Stomach (tissue), 8 donors: ENCODE measurements at regions not wholly inside any gene's neighbourhood (a gene's known extent, or its start where the extent isn't known, plus 50 kb on each side); places are given as distances from the start of the nearest gene placed in this dataset.

Experiments used
- DNase-seq, 2 donors: peaks; one replicate each; pipeline versions ENCODE4 v3.0.0 to v3.0.0-alpha.2; 2013 to 2019
- H3K27ac ChIP-seq, 5 donors: fragments of 200-600 bp in 4 of 5; sonication (generic) in 4 of 5; one replicate each; pipeline ENCODE4 v1.5.1; 2013 to 2019; ENCODE audit warnings: mild to moderate bottlenecking in 1 of 5, moderate library complexity in 1 of 5
- H3K27me3 ChIP-seq, 3 donors: fragments of 200-600 bp; sonication (generic); one replicate each; pipeline ENCODE4 v1.5.1; 2017 to 2019; ENCODE audit warnings: mixed run types in 1 of 3
- H3K36me3 ChIP-seq, 4 donors: fragments of 200-600 bp; sonication (generic); 1 replicate in 3 of 4; 2 replicates in 1 of 4; pipeline ENCODE4 v1.5.1; 2016 to 2019
- H3K4me1 ChIP-seq, 4 donors: fragments of 200-600 bp; sonication (generic); one replicate each; pipeline ENCODE4 v1.5.1; 2016 to 2019
- H3K4me3 ChIP-seq, 4 donors: fragments of 200-600 bp; sonication (generic) in 3 of 4; one replicate each; pipeline ENCODE4 v1.5.1; 2016 to 2019; ENCODE audit warnings: mild to moderate bottlenecking in 1 of 4
- H3K9me3 ChIP-seq, 4 donors: fragments of 200-600 bp; sonication (generic); one replicate each; pipeline ENCODE4 v1.5.1; 2016 to 2019
- EP300 ChIP-seq: sonication (generic); formaldehyde crosslinking; IDR thresholded peaks from one replicate; pipeline ENCODE4 v1.6.1; 2017; ENCODE audit warnings: antibody characterized with exemption
- POLR2A ChIP-seq, 4 donors: fragments of 450-650 bp; IDR thresholded peaks; one replicate each; pipeline ENCODE4 v1.6.1; 2016; ENCODE audit warnings: antibody characterized with exemption in 4 of 4, control low read depth in 2 of 4, mild to moderate bottlenecking in 1 of 4, moderate library complexity in 1 of 4
- POLR2AphosphoS5 ChIP-seq, 3 donors: sonication (generic); formaldehyde crosslinking; IDR thresholded peaks; one replicate each; pipeline ENCODE4 v1.6.1; 2016; ENCODE audit warnings: antibody characterized with exemption in 3 of 3
- WGBS, 5 donors: extraction: QIAGEN DNeasy Blood & Tissue Kit in 3 of 5; methylation state at CpG; one replicate each; pipeline versions ENCODE4 v1.1.5 to v1.1.7; 2013 to 2018; 5-methylcytosine and 5-hydroxymethylcytosine counted together
- intact Hi-C: fragments of 100-400 bp; cut with DNase I; formaldehyde crosslinking; loops from one replicate; pipeline ENCODE4 v1.15.1; 2023; ENCODE audit warnings: low total_unique reads
- TF ChIP-seq, protein P1 (sequence below), 7 experiments: fragments of 450-650 bp in 4 of 7; fragments of 200-600 bp in 3 of 7; sonication (generic) in 3 of 7; IDR thresholded peaks; one replicate each; pipeline ENCODE4 v1.5.1; 2016 to 2019; ENCODE audit warnings: antibody characterized with exemption in 7 of 7, control low read depth in 2 of 7, mild to moderate bottlenecking in 1 of 7
- donor health status: healthy with polysubstance abuse.
- donor health status: Bipolar disorder and iron deficiency.
- donor health status: healthy.

DNA sequence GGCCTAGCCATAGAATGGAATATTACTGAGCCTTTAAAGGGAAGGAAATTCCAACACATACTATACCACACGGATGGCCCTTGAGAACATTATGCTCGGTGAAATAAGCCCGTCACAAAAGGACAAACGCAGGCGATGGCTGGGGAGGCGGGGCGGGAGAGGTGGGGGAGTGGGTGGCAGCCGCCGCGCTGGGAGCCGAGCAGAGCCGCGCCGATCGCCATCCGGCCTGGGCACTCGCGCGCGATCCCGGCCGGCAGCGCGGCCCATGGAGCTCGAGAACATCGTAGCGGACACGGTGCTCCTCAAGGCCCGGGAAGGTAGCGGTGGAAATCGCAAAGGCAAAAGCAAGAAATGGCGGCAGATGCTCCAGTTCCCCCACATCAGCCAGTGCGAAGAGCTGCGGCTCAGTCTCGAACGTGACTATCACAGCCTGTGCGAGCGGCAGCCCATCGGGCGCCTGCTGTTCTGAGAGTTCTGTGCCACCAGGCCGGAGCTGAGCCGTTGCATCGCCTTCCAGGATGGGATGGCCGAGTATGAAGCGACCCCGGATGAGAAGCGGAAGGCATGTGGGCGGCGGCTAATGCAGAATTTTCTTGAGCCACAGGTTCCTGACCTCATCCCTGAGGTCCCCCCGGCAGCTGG is 140.1 kb downstream of the ZDHHC20 start:
- Histone ChIP-seq H3K27me3 (no peaks in the 10 kb centered on the region), H3K36me3 (no peaks in the 10 kb centered on the region), H3K4me3 (peak overlapping the region in 3 of 4 donors; percentile 5 to 30 (median 26)), H3K9me3 (no peaks in the 10 kb centered on the region), H3K27ac (no peak overlapping the region), H3K4me1 (no peaks in the 10 kb centered on the region)
- intact Hi-C loops = no loop called here
- WGBS, 5 donors = 51 to 72% (median 62%) methylated on average over 35 to 50 of the region's 50 CpGs
- no peak for DNase-seq
- TF ChIP-seq EP300 (no peak), POLR2AphosphoS5 (IDR thresholded peaks at IDR 0.05) (no peak), POLR2A (IDR thresholded peaks at IDR 0.05) (no peak)
- TF ChIP-seq, protein P1, sequence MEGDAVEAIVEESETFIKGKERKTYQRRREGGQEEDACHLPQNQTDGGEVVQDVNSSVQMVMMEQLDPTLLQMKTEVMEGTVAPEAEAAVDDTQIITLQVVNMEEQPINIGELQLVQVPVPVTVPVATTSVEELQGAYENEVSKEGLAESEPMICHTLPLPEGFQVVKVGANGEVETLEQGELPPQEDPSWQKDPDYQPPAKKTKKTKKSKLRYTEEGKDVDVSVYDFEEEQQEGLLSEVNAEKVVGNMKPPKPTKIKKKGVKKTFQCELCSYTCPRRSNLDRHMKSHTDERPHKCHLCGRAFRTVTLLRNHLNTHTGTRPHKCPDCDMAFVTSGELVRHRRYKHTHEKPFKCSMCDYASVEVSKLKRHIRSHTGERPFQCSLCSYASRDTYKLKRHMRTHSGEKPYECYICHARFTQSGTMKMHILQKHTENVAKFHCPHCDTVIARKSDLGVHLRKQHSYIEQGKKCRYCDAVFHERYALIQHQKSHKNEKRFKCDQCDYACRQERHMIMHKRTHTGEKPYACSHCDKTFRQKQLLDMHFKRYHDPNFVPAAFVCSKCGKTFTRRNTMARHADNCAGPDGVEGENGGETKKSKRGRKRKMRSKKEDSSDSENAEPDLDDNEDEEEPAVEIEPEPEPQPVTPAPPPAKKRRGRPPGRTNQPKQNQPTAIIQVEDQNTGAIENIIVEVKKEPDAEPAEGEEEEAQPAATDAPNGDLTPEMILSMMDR (IDR thresholded peaks at IDR 0.05) = no peak

DNA sequence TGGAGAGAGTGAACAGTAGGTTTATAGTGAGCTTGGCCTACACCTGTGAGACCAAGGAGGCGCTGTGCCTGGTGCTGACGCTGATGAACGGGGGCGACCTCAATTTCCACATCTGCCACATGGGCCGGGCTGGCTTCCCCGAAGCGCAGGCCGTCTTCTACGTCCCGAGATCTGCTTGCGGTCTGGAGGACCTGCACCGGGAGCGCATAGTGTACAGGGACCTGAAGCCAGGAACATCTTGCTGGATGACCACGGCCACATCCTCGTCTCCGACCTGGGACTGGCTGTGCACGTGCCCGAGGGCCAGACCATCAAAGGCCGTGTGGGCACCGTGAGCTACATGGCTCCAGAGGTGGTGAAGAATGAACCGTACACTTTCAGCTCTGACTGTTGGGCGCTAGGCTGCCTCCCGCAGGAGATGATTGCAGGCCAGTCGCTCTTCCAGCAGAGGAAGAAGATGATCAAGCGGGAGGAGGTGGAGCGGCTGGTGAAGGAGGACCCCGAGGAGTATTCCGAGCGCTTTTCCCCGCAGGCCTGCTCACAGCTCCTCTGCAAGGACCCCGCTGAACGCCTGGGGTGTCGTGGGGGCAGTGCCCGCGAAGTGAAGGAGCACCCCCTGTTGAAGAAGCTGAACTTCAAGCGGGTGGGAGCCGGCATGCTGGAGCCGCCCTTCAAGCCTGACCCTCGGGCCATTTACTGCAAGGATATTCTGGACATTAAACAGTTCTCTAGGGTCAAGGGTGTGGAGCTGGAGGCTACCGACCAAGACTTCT is 139.0 kb downstream of the ZDHHC20 start:
- no peak overlapping the region for H3K27ac ChIP-seq
- intact Hi-C loops = no loop called here
- no peaks in the 10 kb centered on the region for H3K9me3 ChIP-seq
- no peak for TF ChIP-seq EP300
- TF ChIP-seq, protein P1 (IDR thresholded peaks at IDR 0.05) = no peak
- TF ChIP-seq POLR2A (IDR thresholded peaks at IDR 0.05) = no peak
- TF ChIP-seq POLR2AphosphoS5 (IDR thresholded peaks at IDR 0.05) = no peak
- no peaks in the 10 kb centered on the region for H3K27me3 ChIP-seq
- H3K36me3 ChIP-seq = no peaks in the 10 kb centered on the region
- 95 to 98% (median 97%) methylated on average over 40 of the region's 40 CpGs for WGBS, 5 donors
- no peaks in the 10 kb centered on the region for H3K4me1 ChIP-seq
- DNase-seq = no peak
- no peak overlapping the region for H3K4me3 ChIP-seq

DNA sequence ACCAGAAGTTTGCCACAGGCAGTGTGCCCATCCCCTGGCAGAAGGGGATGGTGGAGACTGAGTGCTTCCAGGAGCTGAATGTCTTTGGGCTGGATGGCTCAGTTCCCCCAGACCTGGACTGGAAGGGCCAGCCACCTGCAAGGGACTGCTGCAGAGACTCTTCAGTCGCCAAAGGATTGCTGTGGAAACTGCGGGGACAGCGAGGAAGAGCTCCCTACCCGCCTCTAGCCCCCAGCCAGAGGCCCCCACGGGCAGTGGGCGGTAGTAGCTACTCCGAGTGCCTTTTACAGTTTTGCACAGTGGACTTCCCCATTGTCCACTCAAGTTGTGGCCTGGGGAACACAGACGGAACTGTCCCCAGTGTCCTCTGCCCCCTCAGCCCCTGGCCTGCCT is 138.5 kb downstream of the ZDHHC20 start:
- Histone ChIP-seq H3K27me3 (no peaks in the 10 kb centered on the region), H3K9me3 (no peaks in the 10 kb centered on the region), H3K27ac (no peak overlapping the region), H3K36me3 (no peaks in the 10 kb centered on the region), H3K4me3 (no peak overlapping the region), H3K4me1 (peaks cover 0 to 4% (median under 1%) of the 10 kb centered on the region in 4 donors)
- WGBS, 5 donors = 81 to 94% (median 87%) methylated on average over 6 to 8 of the region's 8 CpGs
- DNase-seq = no peak
- TF ChIP-seq, protein P1 (IDR thresholded peaks at IDR 0.05) = no peak
- TF ChIP-seq POLR2AphosphoS5 (IDR thresholded peaks at IDR 0.05) (no peak), EP300 (no peak), POLR2A (IDR thresholded peaks at IDR 0.05) (no peak)
- intact Hi-C loops = no loop called here

DNA sequence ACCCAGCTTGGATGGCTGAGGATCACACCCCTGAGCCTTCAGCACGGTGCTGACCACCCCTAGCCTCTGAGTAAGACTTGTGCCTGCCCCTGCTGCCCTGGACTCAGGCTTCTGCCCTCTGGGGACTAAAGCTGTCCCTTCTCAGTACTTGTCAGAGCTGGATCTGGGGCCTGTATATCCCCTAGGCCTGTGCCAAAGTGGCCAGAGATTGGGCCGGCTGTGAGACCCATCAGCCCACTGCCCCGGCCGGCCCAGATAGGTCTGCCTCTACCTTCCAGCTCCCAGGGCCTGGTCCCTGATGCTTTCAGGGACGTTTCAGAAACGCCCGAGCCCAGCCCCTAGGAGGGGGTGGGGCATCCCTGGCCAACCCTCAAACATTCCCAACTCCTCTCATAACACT is 137.8 kb downstream of the ZDHHC20 start:
- H3K9me3 ChIP-seq = no peaks in the 10 kb centered on the region
- TF ChIP-seq, protein P1 (IDR thresholded peaks at IDR 0.05) = no peak
- no peak for TF ChIP-seq POLR2AphosphoS5 (IDR thresholded peaks at IDR 0.05)
- TF ChIP-seq EP300 = no peak
- TF ChIP-seq POLR2A (IDR thresholded peaks at IDR 0.05) = no peak
- H3K36me3 ChIP-seq = no peaks in the 10 kb centered on the region
- H3K27me3 ChIP-seq = no peaks in the 10 kb centered on the region
- peaks cover 0 to 10% (median 4%) of the 10 kb centered on the region in 4 donors for H3K4me1 ChIP-seq
- WGBS, 5 donors = 67 to 78% (median 72%) methylated on average over 5 to 7 of the region's 7 CpGs
- DNase-seq = no peak
- intact Hi-C loops = no loop called here
- H3K27ac ChIP-seq = no peak overlapping the region
- H3K4me3 ChIP-seq = no peak overlapping the region
